HFFc6 (cell line): ENCODE measurements at regions not wholly inside any gene's neighbourhood (a gene's known extent, or its start where the extent isn't known, plus 50 kb on each side); places are given as distances from the start of the nearest gene placed in this dataset.

Experiments
- DNase-seq: peaks from one replicate; pipeline ENCODE4 v3.0.0-alpha.2; 2018
- H3K27ac Mint-ChIP-seq: 2 replicates; pipeline ENCODE4 v1.8.0; 2020; ENCODE audit warnings: mild to moderate bottlenecking, mixed read lengths
- H3K27me3 Mint-ChIP-seq: 2 replicates; pipeline ENCODE4 v1.8.0; 2021; ENCODE audit warnings: mild to moderate bottlenecking, moderate library complexity, mixed read lengths; ENCODE audit not compliant: insufficient read depth
- H3K36me3 Mint-ChIP-seq: 2 replicates; pipeline ENCODE4 v1.8.0; 2021; ENCODE audit warnings: low read depth, mixed read lengths
- H3K4me1 Mint-ChIP-seq: 2 replicates; pipeline ENCODE4 v1.8.0; 2020; ENCODE audit warnings: low read depth, mixed read lengths
- H3K4me3 Mint-ChIP-seq: 2 replicates; pipeline ENCODE4 v1.8.0; 2020; ENCODE audit warnings: mild to moderate bottlenecking, moderate library complexity, mixed read lengths
- H3K9me3 Mint-ChIP-seq: 2 replicates; pipeline ENCODE4 v1.8.0; 2020; ENCODE audit warnings: mild to moderate bottlenecking, mixed read lengths
- CTCF ChIP-seq: fragments of 200-600 bp; sonication (generic); IDR thresholded peaks from 2 replicates; pipeline ENCODE4 v1.5.0; 2021; ENCODE audit warnings: antibody characterized with exemption, mild to moderate bottlenecking

- Mint-ChIP-seq H3K27me3 (no peaks in the 10 kb centered on the region), H3K27ac (no peak overlapping the region), H3K4me1 (no peaks in the 10 kb centered on the region), H3K9me3 (peaks cover 28% of the 10 kb centered on the region), H3K36me3 (0 out of 2 replicates have a peak, but pooled peaks cover 4% of the 10 kb centered on the region), H3K4me3 (no peak overlapping the region)
- no peak for DNase-seq
- TF ChIP-seq CTCF = no peak
Measured at GRCh38 chr14:56886471-56887062, 76.3 kb upstream of the OTX2 start.

- no peaks in the 10 kb centered on the region for H3K4me1 Mint-ChIP-seq
- H3K36me3 Mint-ChIP-seq = 0 out of 2 replicates have a peak, but pooled peaks cover 4% of the 10 kb centered on the region
- H3K27me3 Mint-ChIP-seq = no peaks in the 10 kb centered on the region
- no peak for DNase-seq
- no peak overlapping the region for H3K4me3 Mint-ChIP-seq
- peaks cover 33% of the 10 kb centered on the region for H3K9me3 Mint-ChIP-seq
- TF ChIP-seq CTCF = no peak
- no peak overlapping the region for H3K27ac Mint-ChIP-seq
Measured at GRCh38 chr14:56885825-56886224, 75.5 kb upstream of the OTX2 start.

GRCh38 chr14:56884617-56885016, 74.3 kb upstream of the OTX2 start:
- no peak for DNase-seq
- Mint-ChIP-seq H3K36me3 (peaks cover 10% of the 10 kb centered on the region; the same call in 1 of the 2 replicates), H3K4me1 (no peaks in the 10 kb centered on the region), H3K4me3 (no peak overlapping the region), H3K9me3 (peaks cover 40% of the 10 kb centered on the region), H3K27ac (no peak overlapping the region), H3K27me3 (no peaks in the 10 kb centered on the region; the same call in 1 of the 2 replicates)
- no peak for TF ChIP-seq CTCF

- DNase-seq = no peak
- H3K36me3 Mint-ChIP-seq = peaks cover 10% of the 10 kb centered on the region; the same call in 1 of the 2 replicates
- no peak for TF ChIP-seq CTCF
- no peaks in the 10 kb centered on the region; the same call in 1 of the 2 replicates for H3K27me3 Mint-ChIP-seq
- H3K4me3 Mint-ChIP-seq = no peak overlapping the region
- H3K27ac Mint-ChIP-seq = no peak overlapping the region
- H3K4me1 Mint-ChIP-seq = no peaks in the 10 kb centered on the region
- H3K9me3 Mint-ChIP-seq = peaks cover 36% of the 10 kb centered on the region
Measured at GRCh38 chr14:56881181-56881580, 70.9 kb upstream of the OTX2 start.

- Mint-ChIP-seq H3K9me3 (peaks cover 41% of the 10 kb centered on the region), H3K27ac (no peak overlapping the region), H3K36me3 (peaks cover 10% of the 10 kb centered on the region; the same call in 1 of the 2 replicates), H3K4me3 (no peak overlapping the region), H3K27me3 (no peaks in the 10 kb centered on the region; the same call in 1 of the 2 replicates), H3K4me1 (no peaks in the 10 kb centered on the region)
- TF ChIP-seq CTCF = no peak
- no peak for DNase-seq
Measured at GRCh38 chr14:56878766-56879165, 68.5 kb upstream of the OTX2 start.
